ENCODE measurements at regions not wholly inside any gene's neighbourhood (a gene's known extent, or its start where the extent isn't known, plus 50 kb on each side); places are given as distances from the start of the nearest gene placed in this dataset.

- TF ChIP-seq CTCF (IDR thresholded peaks at IDR 0.05; ENCODE audit: control extremely low read depth in 1 of 3, insufficient read depth in 1 of 3, low read depth in 1 of 3, low read length in 3 of 3), result no peak
- TF ChIP-seq EP300 (IDR thresholded peaks at IDR 0.05; ENCODE audit: borderline replicate concordance in 1 of 2, low read depth in 2 of 2, low read length in 2 of 2), result no peak
- no peak for TF ChIP-seq E2F6 (IDR thresholded peaks at IDR 0.05)
- no peak for TF ChIP-seq POLR2AphosphoS5 (IDR thresholded peaks at IDR 0.05; ENCODE audit: low read depth, low read length)
- TF ChIP-seq CHD2 (IDR thresholded peaks at IDR 0.05; ENCODE audit: low read length), result no peak
- no peak for TF ChIP-seq CREB1 (IDR thresholded peaks at IDR 0.05)
- TF ChIP-seq SP2 (IDR thresholded peaks at IDR 0.05; ENCODE audit: low read length), result no peak
- TF ChIP-seq TAF1 (IDR thresholded peaks at IDR 0.05; ENCODE audit: low read depth, low read length), result no peak
- TF ChIP-seq EZH2 (IDR thresholded peaks at IDR 0.05; ENCODE audit: low read depth, low read length, severe bottlenecking), result no peak
- no peak for TF ChIP-seq POLR2A (IDR thresholded peaks at IDR 0.05; ENCODE audit: control extremely low read depth in 1 of 2, low read depth in 2 of 2, low read length in 2 of 2)
- TF ChIP-seq ZNF274 (IDR thresholded peaks at IDR 0.05; ENCODE audit: borderline replicate concordance, extremely low read depth, low read length), result no peak
- no peak for TF ChIP-seq GTF2F1 (IDR thresholded peaks at IDR 0.05; ENCODE audit: borderline replicate concordance, low read depth, low read length)
- TF ChIP-seq, protein P1, sequence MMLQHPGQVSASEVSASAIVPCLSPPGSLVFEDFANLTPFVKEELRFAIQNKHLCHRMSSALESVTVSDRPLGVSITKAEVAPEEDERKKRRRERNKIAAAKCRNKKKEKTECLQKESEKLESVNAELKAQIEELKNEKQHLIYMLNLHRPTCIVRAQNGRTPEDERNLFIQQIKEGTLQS (IDR thresholded peaks at IDR 0.05; ENCODE audit: insufficient read depth, low read depth, low read length), result no peak
- no peak for TF ChIP-seq JUND (IDR thresholded peaks at IDR 0.05; ENCODE audit: low read length)
Observed at GRCh38 chrY:13611965-13612364, 91.7 kb upstream of the TMSB4Y start.
